ENCODE measurements at regions not wholly inside any gene's neighbourhood (a gene's known extent, or its start where the extent isn't known, plus 50 kb on each side); places are given as distances from the start of the nearest gene placed in this dataset.

DNA sequence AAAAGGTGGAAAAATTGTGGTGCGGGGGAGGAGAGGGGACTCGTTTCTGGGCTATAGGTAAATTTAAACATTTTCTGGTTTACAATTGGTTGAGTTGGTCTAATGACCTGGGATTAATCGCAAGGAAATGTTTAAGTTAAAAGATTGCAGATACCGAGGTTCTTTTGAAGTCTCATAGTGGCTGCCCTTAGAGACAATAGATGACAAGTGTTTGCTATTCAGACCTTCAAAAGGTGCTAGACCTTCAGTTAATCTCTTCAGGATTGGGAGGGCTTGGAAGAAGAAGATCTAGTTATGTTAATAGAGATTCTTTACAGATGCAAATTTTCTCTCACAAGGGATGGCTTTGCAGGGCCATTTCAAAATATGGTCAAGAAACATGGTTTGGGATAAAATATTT lies 2286.1 kb upstream of the AGA start:
- TF ChIP-seq CTCF (IDR thresholded peaks at IDR 0.05) (no peak), POLR2A (IDR thresholded peaks at IDR 0.05) (no peak)

Data from heart left ventricle (tissue), 13 donors.